Thyroid gland (tissue), 4 donors: ENCODE measurements at regions not wholly inside any gene's neighbourhood (a gene's known extent, or its start where the extent isn't known, plus 50 kb on each side); places are given as distances from the start of the nearest gene placed in this dataset.

ENCODE experiments used
- DNase-seq, 2 donors: peaks; one replicate each; pipeline ENCODE4 v3.0.0-alpha.2; 2019
- H3K27ac ChIP-seq, 3 donors: fragments of 200-600 bp; sonication (generic); 1 replicate in 2 of 3; 2 replicates in 1 of 3; pipeline ENCODE4 v1.5.1; 2016 to 2019; ENCODE audit warnings: mild to moderate bottlenecking in 1 of 3, moderate library complexity in 1 of 3
- H3K27me3 ChIP-seq: fragments of 200-600 bp; sonication (generic); one replicate; pipeline ENCODE4 v1.5.1; 2019
- H3K36me3 ChIP-seq, 2 donors: fragments of 200-600 bp; sonication (generic); one replicate each; pipeline ENCODE4 v1.5.1; 2016 to 2019
- H3K4me1 ChIP-seq, 2 donors: fragments of 200-600 bp; sonication (generic); one replicate each; pipeline ENCODE4 v1.5.1; 2017 to 2019
- H3K4me3 ChIP-seq, 3 donors: fragments of 200-600 bp; sonication (generic); replicated peaks in 1 of 3; 1 replicate in 2 of 3; 2 replicates in 1 of 3; pipeline ENCODE4 v1.5.1; 2016; ENCODE audit warnings: mild to moderate bottlenecking in 1 of 3
- H3K9me3 ChIP-seq: fragments of 200-600 bp; sonication (generic); one replicate; pipeline ENCODE4 v1.5.1; 2017
- POLR2A ChIP-seq, 2 donors: fragments of 450-650 bp; IDR thresholded peaks; one replicate each; pipeline ENCODE4 v1.6.1; 2017; ENCODE audit warnings: antibody characterized with exemption in 2 of 2, mild to moderate bottlenecking in 2 of 2, moderate library complexity in 1 of 2
- WGBS, 2 donors: methylation state at CpG; one replicate each; pipeline ENCODE4 v1.1.5; 2017; 5-methylcytosine and 5-hydroxymethylcytosine counted together
- intact Hi-C: fragments of 100-400 bp; cut with DNase I; formaldehyde crosslinking; loops from one replicate; pipeline ENCODE4 v1.15.1; 2023
- TF ChIP-seq, protein P1 (sequence below), 6 experiments: fragments of 200-600 bp in 3 of 6; fragments of 450-650 bp in 3 of 6; sonication (generic) in 3 of 6; IDR thresholded peaks; one replicate each; pipeline ENCODE4 v1.5.1; 2016 to 2019; ENCODE audit warnings: antibody characterized with exemption in 6 of 6, mild to moderate bottlenecking in 2 of 6, inconsistent platforms in 1 of 6, moderate library complexity in 1 of 6

DNA sequence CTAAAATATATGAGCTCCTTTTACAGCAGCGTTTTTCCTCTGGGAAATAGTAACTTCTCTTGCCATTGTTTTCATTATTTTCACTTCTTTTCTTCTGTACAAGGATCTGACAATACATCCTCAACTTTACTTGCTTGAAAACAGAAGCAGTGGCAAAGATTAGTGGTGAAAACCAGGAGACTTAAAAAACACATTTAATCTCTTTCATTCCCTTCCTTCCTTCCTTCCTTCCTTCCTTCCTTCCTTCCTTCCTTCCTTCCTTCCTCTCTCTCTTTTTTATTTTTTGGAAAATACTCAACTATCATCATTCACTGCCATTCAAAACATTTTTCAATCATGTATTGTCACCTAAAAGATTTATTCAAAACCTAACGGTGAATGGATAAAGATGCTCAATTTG, 1411.4 kb downstream of the NCAM2 start:
- H3K4me3 ChIP-seq: no peak overlapping the region
- WGBS, 2 donors: 69 to 80% methylated on average over 2 of the region's 2 CpGs

GRCh38 chr21:22416555-22416954, 1418.3 kb downstream of the NCAM2 start:
- intact Hi-C loops: no loop called here
- no peaks in the 10 kb centered on the region for H3K36me3 ChIP-seq
- no peaks in the 10 kb centered on the region for H3K4me1 ChIP-seq
- H3K27me3 ChIP-seq: no peaks in the 10 kb centered on the region
- DNase-seq: no peak
- no peak overlapping the region for H3K27ac ChIP-seq
- no peak for TF ChIP-seq POLR2A (IDR thresholded peaks at IDR 0.05)
- TF ChIP-seq, protein P1, sequence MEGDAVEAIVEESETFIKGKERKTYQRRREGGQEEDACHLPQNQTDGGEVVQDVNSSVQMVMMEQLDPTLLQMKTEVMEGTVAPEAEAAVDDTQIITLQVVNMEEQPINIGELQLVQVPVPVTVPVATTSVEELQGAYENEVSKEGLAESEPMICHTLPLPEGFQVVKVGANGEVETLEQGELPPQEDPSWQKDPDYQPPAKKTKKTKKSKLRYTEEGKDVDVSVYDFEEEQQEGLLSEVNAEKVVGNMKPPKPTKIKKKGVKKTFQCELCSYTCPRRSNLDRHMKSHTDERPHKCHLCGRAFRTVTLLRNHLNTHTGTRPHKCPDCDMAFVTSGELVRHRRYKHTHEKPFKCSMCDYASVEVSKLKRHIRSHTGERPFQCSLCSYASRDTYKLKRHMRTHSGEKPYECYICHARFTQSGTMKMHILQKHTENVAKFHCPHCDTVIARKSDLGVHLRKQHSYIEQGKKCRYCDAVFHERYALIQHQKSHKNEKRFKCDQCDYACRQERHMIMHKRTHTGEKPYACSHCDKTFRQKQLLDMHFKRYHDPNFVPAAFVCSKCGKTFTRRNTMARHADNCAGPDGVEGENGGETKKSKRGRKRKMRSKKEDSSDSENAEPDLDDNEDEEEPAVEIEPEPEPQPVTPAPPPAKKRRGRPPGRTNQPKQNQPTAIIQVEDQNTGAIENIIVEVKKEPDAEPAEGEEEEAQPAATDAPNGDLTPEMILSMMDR (IDR thresholded peaks at IDR 0.05): no peak
- H3K4me3 ChIP-seq: no peak overlapping the region
- H3K9me3 ChIP-seq: no peaks in the 10 kb centered on the region
- 78 to 83% methylated on average over 1 of the region's 1 CpG for WGBS, 2 donors

More for the DNA sequence above, 1411.4 kb downstream of the NCAM2 start:
- Histone ChIP-seq H3K9me3 (no peaks in the 10 kb centered on the region), H3K27ac (no peak overlapping the region), H3K27me3 (no peaks in the 10 kb centered on the region), H3K4me1 (no peaks in the 10 kb centered on the region), H3K36me3 (no peaks in the 10 kb centered on the region)
- no peak for TF ChIP-seq POLR2A (IDR thresholded peaks at IDR 0.05)
- TF ChIP-seq, protein P1 (IDR thresholded peaks at IDR 0.05): no peak
- DNase-seq: no peak
- intact Hi-C loops: no loop called here

- Histone ChIP-seq H3K27ac (no peak overlapping the region), H3K36me3 (no peaks in the 10 kb centered on the region), H3K4me1 (no peaks in the 10 kb centered on the region), H3K9me3 (no peaks in the 10 kb centered on the region), H3K27me3 (no peaks in the 10 kb centered on the region), H3K4me3 (no peak overlapping the region)
- WGBS, 2 donors: 80 to 83% methylated on average over 6 of the region's 6 CpGs
- no peak for TF ChIP-seq POLR2A (IDR thresholded peaks at IDR 0.05)
- TF ChIP-seq, protein P1 (IDR thresholded peaks at IDR 0.05): no peak
- intact Hi-C loops: no loop called here
- DNase-seq: no peak
Observed at GRCh38 chr21:22421416-22422180, 1423.4 kb downstream of the NCAM2 start.

- Histone ChIP-seq H3K27me3 (no peaks in the 10 kb centered on the region), H3K4me3 (no peak overlapping the region), H3K36me3 (no peaks in the 10 kb centered on the region), H3K9me3 (no peaks in the 10 kb centered on the region), H3K27ac (no peak overlapping the region), H3K4me1 (no peaks in the 10 kb centered on the region)
- intact Hi-C loops: no loop called here
- 85 to 86% methylated on average over 8 of the region's 8 CpGs for WGBS, 2 donors
- DNase-seq: no peak
- TF ChIP-seq, protein P1 (IDR thresholded peaks at IDR 0.05): no peak
Observed at GRCh38 chr21:22438428-22439086, 1440.3 kb downstream of the NCAM2 start.

DNA sequence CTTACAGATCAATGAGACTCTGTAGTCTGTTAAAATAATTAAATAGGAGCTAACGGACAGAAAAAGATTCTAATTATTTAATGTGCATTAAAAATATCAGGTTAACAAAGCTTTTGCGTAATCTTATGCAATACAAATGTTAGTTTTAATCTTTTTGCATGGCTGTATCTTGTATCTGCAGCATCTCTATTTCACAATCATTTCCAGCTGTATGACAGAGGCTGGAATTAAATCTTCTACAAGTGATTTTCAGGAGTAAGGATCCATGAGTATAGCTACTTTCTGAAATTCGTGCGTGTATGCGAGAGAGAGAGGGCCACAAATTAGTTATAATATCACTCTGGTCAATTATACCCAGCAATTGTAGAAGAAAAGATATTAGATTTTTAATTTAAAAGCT, 1446.8 kb downstream of the NCAM2 start:
- Histone ChIP-seq H3K27ac (no peak overlapping the region), H3K9me3 (no peaks in the 10 kb centered on the region), H3K36me3 (no peaks in the 10 kb centered on the region), H3K4me3 (no peak overlapping the region), H3K27me3 (no peaks in the 10 kb centered on the region), H3K4me1 (no peaks in the 10 kb centered on the region)
- TF ChIP-seq POLR2A (IDR thresholded peaks at IDR 0.05): no peak
- TF ChIP-seq, protein P1 (IDR thresholded peaks at IDR 0.05): no peak
- 70 to 74% methylated on average over 5 of the region's 5 CpGs for WGBS, 2 donors
- intact Hi-C loops: no loop called here
- DNase-seq: no peak
